ENCODE measurements at regions not wholly inside any gene's neighbourhood (a gene's known extent, or its start where the extent isn't known, plus 50 kb on each side); places are given as distances from the start of the nearest gene placed in this dataset.
A peak's percentile ranks its signal among the peaks of the same experiment; 100 is the strongest.

DNA sequence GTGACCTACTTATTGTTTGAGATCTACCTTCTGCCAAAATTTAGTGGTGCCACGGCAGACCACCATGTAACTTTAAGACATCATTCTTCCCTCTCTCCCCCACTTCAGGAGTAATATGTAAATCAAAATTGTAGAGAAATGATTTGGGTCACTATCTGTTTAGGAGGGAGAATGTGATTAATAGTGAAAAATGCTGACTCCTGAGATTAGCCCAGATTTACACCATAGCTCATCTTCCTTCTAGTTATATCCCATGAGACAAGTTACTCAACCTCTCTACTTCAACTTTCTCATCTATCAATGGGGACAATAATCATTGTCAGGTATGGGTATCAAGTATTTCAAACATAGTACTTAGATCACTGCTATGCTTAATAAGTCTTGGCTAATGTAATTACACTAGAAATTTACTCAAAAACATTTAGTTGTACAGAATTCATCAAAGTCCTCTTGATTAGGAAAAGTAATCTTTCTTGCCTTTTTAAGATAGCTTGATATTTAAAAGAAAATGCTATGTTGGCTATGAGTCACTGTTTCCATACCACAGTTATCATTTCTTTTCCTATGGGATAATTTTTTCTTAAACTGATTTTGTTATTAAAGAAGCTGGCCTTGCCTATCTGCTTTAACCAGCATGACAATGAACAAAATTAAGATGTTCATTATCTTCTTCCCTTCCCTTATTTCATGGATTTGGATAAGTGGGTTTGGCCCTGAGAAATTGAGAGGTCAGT, 1038.9 kb upstream of the ZEB2 start:
- peak; percentile 6 for DNase-seq (ENCODE audit: low read depth)
- no peak overlapping the region for H3K4me3 ChIP-seq (ENCODE audit: low read depth, low read length)
- no peak for TF ChIP-seq CTCF (IDR thresholded peaks at IDR 0.05; ENCODE audit: insufficient read depth, low read depth, low read length)

GRCh38 chr2:145555360-145555759, 1035.4 kb upstream of the ZEB2 start:
- no peak for TF ChIP-seq CTCF (IDR thresholded peaks at IDR 0.05; ENCODE audit: insufficient read depth, low read depth, low read length)
- H3K4me3 ChIP-seq (ENCODE audit: low read depth, low read length), result no peak overlapping the region
- no peak for DNase-seq (ENCODE audit: low read depth)

- DNase-seq (ENCODE audit: low read depth), result no peak
- no peak for TF ChIP-seq CTCF (IDR thresholded peaks at IDR 0.05; ENCODE audit: insufficient read depth, low read depth, low read length)
- no peak overlapping the region for H3K4me3 ChIP-seq (ENCODE audit: low read depth, low read length)
Measured at GRCh38 chr2:145551686-145552085, 1031.8 kb upstream of the ZEB2 start.

DNA sequence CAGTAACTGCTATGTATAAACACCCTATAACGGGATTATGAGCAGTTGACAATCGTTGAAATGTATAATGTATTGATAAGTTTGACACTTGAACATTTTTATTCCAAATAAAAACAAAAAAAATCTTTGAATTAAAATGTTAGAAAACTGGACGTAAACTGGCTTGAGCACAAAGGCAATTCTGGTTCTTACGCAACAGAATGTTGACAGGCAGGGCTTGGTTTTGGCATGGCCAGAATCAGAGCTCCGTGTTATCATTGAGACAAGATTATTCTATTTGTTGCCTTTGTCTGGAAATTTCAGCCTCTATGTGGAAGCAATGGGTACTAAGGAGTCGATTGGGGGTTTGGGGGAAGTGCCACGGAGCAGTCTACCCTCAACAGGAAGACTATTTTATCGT, 1028.6 kb upstream of the ZEB2 start:
- H3K4me3 ChIP-seq (ENCODE audit: low read depth, low read length), result no peak overlapping the region
- TF ChIP-seq CTCF (IDR thresholded peaks at IDR 0.05; ENCODE audit: insufficient read depth, low read depth, low read length), result no peak
- no peak for DNase-seq (ENCODE audit: low read depth)

DNA sequence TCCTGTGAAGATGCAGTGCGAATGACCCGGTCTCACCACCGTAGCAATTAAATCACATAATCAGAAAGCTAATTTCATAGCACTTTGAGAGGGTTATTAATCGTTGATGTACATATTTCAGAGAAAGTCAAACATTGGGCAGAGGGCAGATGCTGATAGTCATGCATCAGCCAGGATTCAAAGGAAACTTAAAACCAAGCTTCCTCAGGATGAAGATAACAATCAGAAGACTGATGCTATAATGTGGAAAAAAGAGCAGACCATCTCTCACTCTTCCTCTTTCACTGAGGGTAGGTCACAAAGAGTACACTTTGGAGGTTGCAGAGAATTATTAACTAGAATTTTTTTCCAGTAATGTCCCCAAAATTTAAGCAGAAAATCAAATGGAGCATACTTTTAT, 1027.7 kb upstream of the ZEB2 start:
- DNase-seq (ENCODE audit: low read depth), result no peak
- no peak for TF ChIP-seq CTCF (IDR thresholded peaks at IDR 0.05; ENCODE audit: insufficient read depth, low read depth, low read length)
- H3K4me3 ChIP-seq (ENCODE audit: low read depth, low read length), result no peak overlapping the region

GRCh38 chr2:145546091-145546490, 1026.2 kb upstream of the ZEB2 start:
- DNase-seq (ENCODE audit: low read depth), result peak; percentile 46
- no peak overlapping the region for H3K4me3 ChIP-seq (ENCODE audit: low read depth, low read length)
- peak; percentile 38 for TF ChIP-seq CTCF (IDR thresholded peaks at IDR 0.05; ENCODE audit: insufficient read depth, low read depth, low read length)

- DNase-seq (ENCODE audit: low read depth), result no peak
- no peak for TF ChIP-seq CTCF (IDR thresholded peaks at IDR 0.05; ENCODE audit: insufficient read depth, low read depth, low read length)
Measured at GRCh38 chr2:145543856-145544255, 1023.9 kb upstream of the ZEB2 start.

More at GRCh38 chr2:145543856-145544255, 1023.9 kb upstream of the ZEB2 start:
- no peak overlapping the region for H3K4me3 ChIP-seq (ENCODE audit: low read depth, low read length)
